ENCODE measurements at regions not wholly inside any gene's neighbourhood (a gene's known extent, or its start where the extent isn't known, plus 50 kb on each side); places are given as distances from the start of the nearest gene placed in this dataset.

- TF ChIP-seq TAF7 (optimal IDR thresholded peaks at IDR 0.05; ENCODE audit: borderline replicate concordance, low read depth, low read length) (no peak), SRF (IDR thresholded peaks at IDR 0.05; ENCODE audit: low read depth, low read length) (no peak), NRF1 (IDR thresholded peaks at IDR 0.05; ENCODE audit: low read depth, low read length) (no peak), SIN3A (conservative IDR thresholded peaks at IDR 0.05 in 1 of 2, IDR thresholded peaks at IDR 0.05 in 1 of 2; ENCODE audit: low read depth in 1 of 2, low read length in 2 of 2) (no peak), USF2 (IDR thresholded peaks at IDR 0.05; ENCODE audit: low read length) (no peak), SP1 (IDR thresholded peaks at IDR 0.05; ENCODE audit: low read depth, low read length) (no peak), HDAC2 (IDR thresholded peaks at IDR 0.05; ENCODE audit: borderline replicate concordance in 1 of 2, low read depth in 2 of 2, low read length in 2 of 2) (no peak), RNF2 (IDR thresholded peaks at IDR 0.05; ENCODE audit: borderline replicate concordance, low read depth, low read length, missing control alignments, poor library complexity, severe bottlenecking) (no peak), CHD2 (IDR thresholded peaks at IDR 0.05; ENCODE audit: low read length) (no peak), TCF12 (IDR thresholded peaks at IDR 0.05; ENCODE audit: low read depth, low read length) (no peak)
Observed at GRCh38 chr1:224533517-224533916, 82.6 kb upstream of the CNIH3 start (continued).

Measured in H1 (cell line).